ENCODE measurements at regions not wholly inside any gene's neighbourhood (a gene's known extent, or its start where the extent isn't known, plus 50 kb on each side); places are given as distances from the start of the nearest gene placed in this dataset.
"Not testable (repeated sequence)": the region's sequence is repeated elsewhere in the genome, so short reads cannot be mapped to it uniquely, and the experiment has no call there.

- CTCF ChIA-PET; DNase-seq (ENCODE audit: low spot score); H3K27ac ChIP-seq; POLR2A ChIA-PET (ENCODE audit: low non-redundant PET): not testable (repeated sequence)
Measured at GRCh38 chr11:14573539-14574057, 53.4 kb upstream of the PSMA1 start.

GRCh38 chr11:14577292-14577691 is 57.1 kb upstream of the PSMA1 start:
- H3K27ac ChIP-seq = no peak overlapping the region
- POLR2A ChIA-PET (ENCODE audit: low non-redundant PET) = no interaction called here
- CTCF ChIA-PET = interaction anchor here (0.7 kb wide), 1 partner anchor 14 kb away, joined by 3 read pairs; no protein-coding TSS in a partner anchor
- TF ChIP-seq CTCF (conservative IDR thresholded peaks at IDR 0.05; ENCODE audit: low read depth) = no peak
- DNase-seq (ENCODE audit: low spot score) = no peak

DNA sequence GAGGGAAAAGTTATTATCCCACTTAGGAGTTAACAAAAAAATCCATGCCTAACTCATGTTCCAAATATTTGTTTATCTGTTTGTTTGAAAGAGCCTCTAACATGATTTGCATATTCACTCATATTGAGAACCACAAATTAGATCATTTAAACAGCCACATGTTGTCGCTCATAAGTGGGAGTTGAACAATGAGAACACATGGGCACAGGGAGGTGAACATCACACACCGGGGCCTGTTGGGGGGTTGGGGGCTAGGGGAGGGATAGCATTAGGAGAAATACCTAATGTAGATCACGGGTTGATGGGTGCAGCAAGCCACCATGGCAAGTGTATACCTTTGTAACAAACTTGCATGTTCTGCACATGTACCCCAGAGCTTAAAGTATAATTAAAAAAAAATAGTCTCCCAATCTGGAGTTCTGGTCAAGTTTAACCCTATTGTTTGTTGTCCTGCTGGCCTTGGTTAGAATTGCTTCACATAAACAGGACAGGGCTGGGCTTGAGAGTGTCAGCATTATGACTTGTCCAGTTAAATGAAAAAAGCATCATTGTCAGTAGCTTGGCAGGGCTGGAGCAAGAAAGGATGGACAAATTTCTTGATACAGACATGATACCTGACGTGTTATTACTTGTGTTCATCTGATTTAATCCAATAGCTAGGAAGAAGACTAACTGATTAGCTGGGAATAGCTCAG is 57.8 kb upstream of the PSMA1 start:
- ChIA-PET POLR2A (ENCODE audit: low non-redundant PET) (no interaction called here), CTCF (interaction anchor here (0.6 to 1.6 kb wide), 3 partner anchors 12 to 928 kb away, joined by 3 to 4 read pairs (median 3); no protein-coding TSS in a partner anchor)
- DNase-seq (ENCODE audit: low spot score) = no peak
- H3K27ac ChIP-seq = no peak overlapping the region
- no peak for TF ChIP-seq CTCF (conservative IDR thresholded peaks at IDR 0.05; ENCODE audit: low read depth)

- TF ChIP-seq CTCF (conservative IDR thresholded peaks at IDR 0.05; ENCODE audit: low read depth) = no peak
- DNase-seq (ENCODE audit: low spot score) = no peak
- ChIA-PET CTCF (interaction anchor here (1.6 kb wide), 1 partner anchor 13 kb away, joined by 4 read pairs; no protein-coding TSS in a partner anchor), POLR2A (ENCODE audit: low non-redundant PET) (no interaction called here)
- no peak overlapping the region for H3K27ac ChIP-seq
Measured at GRCh38 chr11:14578541-14578956, 58.4 kb upstream of the PSMA1 start.

DNA sequence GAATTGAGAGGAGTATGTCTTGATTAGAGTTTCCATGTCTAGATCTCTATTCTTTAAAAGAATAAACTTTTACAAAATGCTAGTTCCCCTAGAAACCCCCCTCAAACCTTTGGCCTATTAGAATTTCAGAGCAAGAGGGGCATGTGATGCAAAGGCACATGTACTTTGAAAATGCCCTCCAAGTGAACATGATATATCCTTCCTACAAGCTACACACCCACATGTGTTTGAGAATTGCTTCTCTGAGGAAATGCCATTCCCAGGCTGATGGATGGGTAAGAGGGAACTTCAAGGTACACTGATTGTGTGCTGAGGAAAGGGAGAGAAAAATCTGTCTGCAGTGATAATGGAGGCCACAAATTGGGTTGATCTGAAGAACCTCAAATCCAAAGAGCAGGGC is 59.5 kb upstream of the PSMA1 start:
- CTCF ChIA-PET = interaction anchor here (1.6 kb wide), 1 partner anchor 14 kb away, joined by 4 read pairs; no protein-coding TSS in a partner anchor
- H3K27ac ChIP-seq = no peak overlapping the region

DNA sequence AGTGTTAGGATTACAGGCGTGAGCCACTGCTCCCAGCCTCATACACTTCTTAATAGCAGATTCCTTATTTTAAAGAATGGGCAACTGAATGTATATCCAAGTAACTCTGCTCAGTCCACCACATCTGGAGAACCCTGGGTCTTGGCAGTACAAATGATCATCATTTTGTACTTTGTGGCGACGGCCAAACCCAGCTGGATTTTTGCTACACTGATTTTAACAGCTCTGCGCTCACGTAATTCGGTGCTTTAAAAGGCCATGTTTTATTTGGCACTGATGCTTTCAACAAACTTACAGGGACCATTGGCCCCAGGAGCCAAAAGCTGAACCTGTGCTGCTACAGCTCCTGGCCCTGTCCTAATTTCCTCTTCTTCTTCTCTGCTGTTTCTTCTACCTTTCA is 60.8 kb upstream of the PDE3B start:
- ChIA-PET CTCF (no interaction called here), POLR2A (ENCODE audit: low non-redundant PET) (no interaction called here)
- H3K27ac ChIP-seq = no peak overlapping the region
- TF ChIP-seq CTCF (conservative IDR thresholded peaks at IDR 0.05; ENCODE audit: low read depth) = no peak
- DNase-seq (ENCODE audit: low spot score) = no peak

More for the DNA sequence above, 59.5 kb upstream of the PSMA1 start:
- POLR2A ChIA-PET (ENCODE audit: low non-redundant PET) = no interaction called here
- DNase-seq (ENCODE audit: low spot score) = no peak
- no peak for TF ChIP-seq CTCF (conservative IDR thresholded peaks at IDR 0.05; ENCODE audit: low read depth)
